ENCODE measurements at regions not wholly inside any gene's neighbourhood (a gene's known extent, or its start where the extent isn't known, plus 50 kb on each side); places are given as distances from the start of the nearest gene placed in this dataset.
"Not testable (repeated sequence)": the region's sequence is repeated elsewhere in the genome, so short reads cannot be mapped to it uniquely, and the experiment has no call there.

GRCh38 chr20:16801919-16802651 lies 53.9 kb downstream of the OTOR start:
- peak; percentile 14 for DNase-seq

- no peak for DNase-seq
These were observed 54.4 kb downstream of the OTOR start for GRCh38 chr20:16802652-16802935.

GRCh38 chr20:16803965-16804792 lies 56.0 kb downstream of the OTOR start:
- no peak for DNase-seq

GRCh38 chr20:16804793-16805187 lies 56.6 kb downstream of the OTOR start:
- no peak for DNase-seq

- DNase-seq: no peak
These were observed 57.9 kb downstream of the OTOR start for GRCh38 chr20:16806061-16806460.

GRCh38 chr20:16806886-16807285 lies 58.7 kb downstream of the OTOR start:
- DNase-seq: no peak

- no peak for DNase-seq
These were observed 60.6 kb downstream of the OTOR start for GRCh38 chr20:16808796-16809195.

- no peak for DNase-seq
These were observed 62.1 kb downstream of the OTOR start for GRCh38 chr20:16810216-16810615.

- no peak for DNase-seq
These were observed 68.0 kb downstream of the OTOR start for GRCh38 chr20:16816192-16816591.

- no peak for DNase-seq
These were observed 71.3 kb downstream of the OTOR start for GRCh38 chr20:16819483-16819882.

GRCh38 chr20:16821211-16822089 lies 73.3 kb downstream of the OTOR start:
- DNase-seq: no peak

GRCh38 chr20:16824664-16825063 lies 76.5 kb downstream of the OTOR start:
- no peak for DNase-seq

- no peak for DNase-seq
These were observed 80.6 kb downstream of the OTOR start for GRCh38 chr20:16828666-16829305.

GRCh38 chr20:16835690-16836089 lies 87.5 kb downstream of the OTOR start:
- DNase-seq: not testable (repeated sequence)

GRCh38 chr20:16842486-16843120 lies 94.4 kb downstream of the OTOR start:
- DNase-seq: no peak

- DNase-seq: no peak
These were observed 96.2 kb downstream of the OTOR start for GRCh38 chr20:16844406-16844805.

GRCh38 chr20:16846006-16846405 lies 97.8 kb downstream of the OTOR start:
- DNase-seq: no peak

GRCh38 chr20:16848061-16848460 lies 99.9 kb downstream of the OTOR start:
- no peak for DNase-seq

GRCh38 chr20:16848526-16848925 lies 100.4 kb downstream of the OTOR start:
- no peak for DNase-seq

GRCh38 chr20:16860914-16861313 lies 112.8 kb downstream of the OTOR start:
- no peak for DNase-seq

- no peak for DNase-seq
These were observed 113.5 kb downstream of the OTOR start for GRCh38 chr20:16861708-16862107.

- no peak for DNase-seq
These were observed 115.1 kb downstream of the OTOR start for GRCh38 chr20:16863303-16863702.

- DNase-seq: no peak
These were observed 115.9 kb downstream of the OTOR start for GRCh38 chr20:16864069-16864468.
